GM12878 (cell line): ENCODE measurements at regions not wholly inside any gene's neighbourhood (a gene's known extent, or its start where the extent isn't known, plus 50 kb on each side); places are given as distances from the start of the nearest gene placed in this dataset.

ENCODE experiments used
- CTCF ChIP-seq, 3 experiments: IDR thresholded peaks in 2 of 3; conservative IDR thresholded peaks in 1 of 3; 2 replicates each; pipeline ENCODE4 v1.5.1; 2011; ENCODE audit warnings: low read depth in 3 of 3, low read length in 3 of 3, mild to moderate bottlenecking in 3 of 3, control low read depth in 2 of 3, moderate library complexity in 2 of 3, inconsistent platforms in 1 of 3, mixed read lengths in 1 of 3; ENCODE audit not compliant: control insufficient read depth in 2 of 3, insufficient read depth in 1 of 3; ENCODE audit errors: extremely low read depth in 1 of 3
- GABPA ChIP-seq: IDR thresholded peaks from 2 replicates; pipeline ENCODE4 v1.6.1; 2014; ENCODE audit warnings: antibody characterized with exemption, low read depth, mild to moderate bottlenecking, inconsistent platforms
- JUNB ChIP-seq: IDR thresholded peaks from 2 replicates; pipeline ENCODE4 v1.6.1; 2016; ENCODE audit warnings: antibody characterized with exemption, mild to moderate bottlenecking
- JUND ChIP-seq: IDR thresholded peaks from 2 replicates; pipeline ENCODE4 v1.6.1; 2012; ENCODE audit warnings: low read depth, mild to moderate bottlenecking, low read length, improper control_type of control experiment, moderate library complexity
- KDM1A ChIP-seq: fragments of 200-600 bp; sonication (generic); IDR thresholded peaks from 2 replicates; pipeline ENCODE4 v1.6.1; 2016; ENCODE audit warnings: borderline replicate concordance
- MYC ChIP-seq: IDR thresholded peaks from 2 replicates; pipeline ENCODE4 v1.6.1; 2011; ENCODE audit warnings: mild to moderate bottlenecking, low read length, moderate library complexity, inconsistent platforms; ENCODE audit not compliant: insufficient read depth, insufficient replicate concordance, insufficient read length, severe bottlenecking
- TCF7 ChIP-seq: IDR thresholded peaks from 2 replicates; pipeline ENCODE4 v1.6.1; 2014; ENCODE audit warnings: antibody characterized with exemption, borderline replicate concordance
- USF2 ChIP-seq: IDR thresholded peaks from 2 replicates; pipeline ENCODE4 v1.6.1; 2011; ENCODE audit warnings: low read depth, low read length, improper control_type of control experiment, borderline replicate concordance
- ZNF274 ChIP-seq: IDR thresholded peaks from one replicate; pipeline ENCODE4 v1.8.0; 2011; ENCODE audit not compliant: insufficient read length, insufficient read depth

- TF ChIP-seq MYC (no peak), GABPA (no peak), ZNF274 (no peak), CTCF (IDR thresholded peaks at IDR 0.05 in 2 of 3, conservative IDR thresholded peaks at IDR 0.05 in 1 of 3; ENCODE audit: control insufficient read depth in 2 of 3, extremely low read depth in 1 of 3, insufficient read depth in 1 of 3, low read depth in 3 of 3, low read length in 3 of 3) (no peak), JUNB (no peak), TCF7 (no peak), JUND (no peak), KDM1A (no peak), USF2 (no peak)
Observed at GRCh38 chr4:138803051-138803450, 212.5 kb upstream of the NOCT start.
